KMS-11 (cell line): ENCODE measurements at regions not wholly inside any gene's neighbourhood (a gene's known extent, or its start where the extent isn't known, plus 50 kb on each side); places are given as distances from the start of the nearest gene placed in this dataset.

ENCODE experiments used
- H2AFZ ChIP-seq: fragments of 200-600 bp; sonication (generic); 2 replicates; pipeline ENCODE4 v1.6.1; 2016; ENCODE audit warnings: antibody characterized with exemption, mixed run types, low read depth
- H3K27ac ChIP-seq: fragments of 200-600 bp; sonication (generic); 2 replicates; pipeline ENCODE4 v1.6.1; 2016; ENCODE audit warnings: mild to moderate bottlenecking, mixed run types
- H3K27me3 ChIP-seq: fragments of 200-600 bp; sonication (generic); 2 replicates; pipeline ENCODE4 v1.6.1; 2017; ENCODE audit warnings: mild to moderate bottlenecking, low read depth, mixed run types, moderate library complexity; ENCODE audit not compliant: insufficient read depth
- H3K36me3 ChIP-seq: fragments of 200-600 bp; sonication (generic); 2 replicates; pipeline ENCODE4 v1.6.1; 2017; ENCODE audit warnings: mild to moderate bottlenecking, mixed run types; ENCODE audit not compliant: insufficient read depth
- H3K4me1 ChIP-seq: fragments of 200-600 bp; sonication (generic); 2 replicates; pipeline ENCODE4 v1.6.1; 2016; ENCODE audit warnings: mild to moderate bottlenecking, low read depth, mixed run types; ENCODE audit not compliant: poor library complexity, severe bottlenecking
- H3K4me2 ChIP-seq: fragments of 200-600 bp; sonication (generic); 2 replicates; pipeline ENCODE4 v1.7.0; 2016; ENCODE audit warnings: mild to moderate bottlenecking, mixed run types
- H3K4me3 ChIP-seq: fragments of 200-600 bp; sonication (generic); IDR thresholded peaks from 2 replicates; pipeline ENCODE4 v1.6.1; 2017; ENCODE audit warnings: low read depth, low read length, mixed read lengths; ENCODE audit not compliant: insufficient read depth
- H3K79me2 ChIP-seq: fragments of 200-600 bp; sonication (generic); 2 replicates; pipeline ENCODE4 v1.6.1; 2016; ENCODE audit warnings: low read depth, mixed run types; ENCODE audit not compliant: insufficient read depth
- H3K9ac ChIP-seq: fragments of 200-600 bp; sonication (generic); 2 replicates; pipeline ENCODE4 v1.6.1; 2016; ENCODE audit warnings: mild to moderate bottlenecking, mixed run types
- H4K20me1 ChIP-seq: fragments of 200-600 bp; sonication (generic); 2 replicates; pipeline ENCODE4 v1.6.1; 2016; ENCODE audit warnings: mild to moderate bottlenecking, mixed run types; ENCODE audit not compliant: insufficient read depth
- CTCF ChIP-seq: fragments of 200-600 bp; sonication (generic); conservative IDR thresholded peaks from 2 replicates; pipeline ENCODE4 v1.6.1; 2017; ENCODE audit warnings: low read depth, mild to moderate bottlenecking, antibody characterized with exemption, low read length, moderate library complexity, mixed read lengths

- Histone ChIP-seq H3K79me2 (no peaks in the 10 kb centered on the region), H3K36me3 (no peaks in the 10 kb centered on the region), H3K4me2 (no peak overlapping the region), H4K20me1 (no peaks in the 10 kb centered on the region), H3K27ac (no peak overlapping the region), H3K4me3 (no peak overlapping the region), H2AFZ (no peak overlapping the region), H3K4me1 (no peaks in the 10 kb centered on the region), H3K9ac (no peak overlapping the region), H3K27me3 (no peaks in the 10 kb centered on the region)
- no peak for TF ChIP-seq CTCF
These were observed 81.9 kb upstream of the RPS23 start for GRCh38 chr5:82360022-82360421.

DNA sequence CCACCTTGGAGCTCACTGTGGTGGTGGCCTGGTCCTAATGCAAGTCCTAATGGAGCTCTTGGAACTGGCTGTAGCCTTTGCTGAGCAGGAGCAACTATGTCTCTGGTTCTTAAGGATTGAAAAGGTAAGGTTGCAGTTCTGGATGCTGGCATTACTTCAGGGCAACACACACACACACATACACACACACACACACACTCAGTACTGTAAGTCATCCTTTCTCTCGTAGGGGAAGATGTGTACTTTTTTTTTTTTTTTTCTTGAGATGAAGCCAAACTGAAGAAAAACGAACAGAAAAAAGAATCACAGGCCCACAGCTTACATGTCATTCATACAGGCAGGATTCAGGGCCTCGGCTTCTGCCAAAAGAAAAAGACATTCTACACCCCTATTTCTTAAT, 81.1 kb upstream of the RPS23 start:
- no peak overlapping the region for H3K4me3 ChIP-seq
- TF ChIP-seq CTCF: no peak
- H3K4me2 ChIP-seq: no peak overlapping the region
- H2AFZ ChIP-seq: no peak overlapping the region
- H3K9ac ChIP-seq: no peak overlapping the region
- H3K79me2 ChIP-seq: no peaks in the 10 kb centered on the region
- no peaks in the 10 kb centered on the region for H4K20me1 ChIP-seq
- no peak overlapping the region for H3K27ac ChIP-seq
- H3K4me1 ChIP-seq: no peaks in the 10 kb centered on the region
- H3K36me3 ChIP-seq: no peaks in the 10 kb centered on the region
- no peaks in the 10 kb centered on the region for H3K27me3 ChIP-seq

DNA sequence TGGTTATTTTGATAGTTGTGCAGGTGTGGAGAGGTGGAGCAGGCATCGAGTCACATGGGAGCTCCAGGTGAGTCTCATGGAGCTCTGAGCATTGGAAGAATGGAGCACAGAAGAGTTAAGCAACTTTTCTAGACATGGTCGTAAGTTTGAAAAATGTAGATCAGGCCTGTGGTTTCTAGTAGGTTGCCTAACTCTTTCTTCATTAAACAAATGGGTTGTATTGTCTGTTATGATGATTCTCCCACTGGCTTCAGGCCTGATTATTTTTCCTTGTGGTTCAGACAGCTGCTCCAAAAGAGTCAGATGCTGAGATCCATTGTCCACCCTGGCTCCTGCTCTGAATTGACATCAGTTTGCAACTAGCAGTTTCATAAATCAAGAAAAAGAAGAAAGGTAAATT, 80.3 kb upstream of the RPS23 start:
- no peak overlapping the region for H3K9ac ChIP-seq
- H3K27me3 ChIP-seq: no peaks in the 10 kb centered on the region
- H4K20me1 ChIP-seq: no peaks in the 10 kb centered on the region
- TF ChIP-seq CTCF: no peak
- H3K36me3 ChIP-seq: no peaks in the 10 kb centered on the region
- H3K4me1 ChIP-seq: no peaks in the 10 kb centered on the region
- no peak overlapping the region for H3K4me3 ChIP-seq
- H2AFZ ChIP-seq: no peak overlapping the region
- no peak overlapping the region for H3K27ac ChIP-seq
- no peaks in the 10 kb centered on the region for H3K79me2 ChIP-seq
- no peak overlapping the region for H3K4me2 ChIP-seq

DNA sequence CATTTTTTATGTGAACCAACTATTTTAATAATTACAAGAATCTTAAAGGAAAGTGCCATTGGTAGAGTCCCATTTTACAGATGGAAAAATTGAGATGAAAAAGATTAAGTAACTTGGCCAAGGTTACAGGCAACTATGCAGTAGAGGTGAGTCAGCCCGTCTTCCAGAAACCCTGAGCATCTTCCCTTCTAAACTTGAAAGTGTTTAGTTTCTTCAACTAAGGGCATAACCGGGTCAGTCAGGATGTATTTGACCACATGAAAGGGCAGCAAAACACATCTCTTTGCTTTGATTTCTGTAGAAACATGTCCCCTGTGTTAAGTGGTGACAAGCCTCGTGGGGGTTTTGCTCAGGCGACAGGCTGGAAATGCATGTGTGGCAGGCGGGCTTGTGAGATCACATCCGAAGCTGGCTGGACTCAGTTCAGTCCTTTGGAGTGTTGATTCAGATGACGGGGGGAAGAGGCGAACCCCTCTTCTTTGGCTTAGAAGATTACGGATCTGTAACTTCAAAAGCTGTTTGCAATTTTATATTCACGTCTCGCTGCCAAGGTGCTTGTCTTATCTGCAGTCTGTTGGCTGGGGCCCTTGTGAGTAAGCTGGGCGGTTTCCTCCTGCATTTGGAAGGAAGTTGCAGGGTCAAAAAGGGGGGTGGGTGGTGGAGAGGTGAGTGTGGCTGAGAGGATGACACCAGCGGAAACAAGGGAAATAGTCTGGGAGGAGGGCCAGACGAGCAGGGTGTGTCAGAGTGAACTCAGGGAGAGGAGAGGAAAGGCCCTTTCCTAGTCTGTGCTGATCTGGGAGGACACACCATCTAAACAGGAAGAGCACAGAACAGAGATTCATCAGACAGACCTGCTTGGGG, 78.9 kb upstream of the RPS23 start:
- no peak for TF ChIP-seq CTCF
- Histone ChIP-seq H3K9ac (no peak overlapping the region), H3K36me3 (no peaks in the 10 kb centered on the region), H3K27me3 (no peaks in the 10 kb centered on the region), H3K4me1 (no peaks in the 10 kb centered on the region), H3K4me2 (no peak overlapping the region), H4K20me1 (no peaks in the 10 kb centered on the region), H3K27ac (no peak overlapping the region), H3K4me3 (no peak overlapping the region), H2AFZ (no peak overlapping the region), H3K79me2 (no peaks in the 10 kb centered on the region)
